A673 (cell line): ENCODE measurements at regions not wholly inside any gene's neighbourhood (a gene's known extent, or its start where the extent isn't known, plus 50 kb on each side); places are given as distances from the start of the nearest gene placed in this dataset.

ENCODE experiments used
- CTCF ChIP-seq: fragments of 300-800, 200-600 bp; sonication (generic); conservative IDR thresholded peaks from 2 replicates; pipeline ENCODE4 v1.5.1; 2017; ENCODE audit warnings: low read depth, mild to moderate bottlenecking, antibody characterized with exemption, low read length, moderate library complexity, mixed read lengths
- EZH2 ChIP-seq: fragments of 200-600 bp; sonication (generic); IDR thresholded peaks from 2 replicates; pipeline ENCODE4 v1.6.1; 2017; ENCODE audit warnings: borderline replicate concordance, low read depth, mild to moderate bottlenecking, mixed read lengths, antibody characterized with exemption, low read length; ENCODE audit not compliant: poor library complexity, severe bottlenecking

GRCh38 chr2:22037274-22037673, 913.5 kb downstream of the TDRD15 start:
- no peak for TF ChIP-seq CTCF
- no peak for TF ChIP-seq EZH2
